ENCODE measurements at regions not wholly inside any gene's neighbourhood (a gene's known extent, or its start where the extent isn't known, plus 50 kb on each side); places are given as distances from the start of the nearest gene placed in this dataset.
"Not testable (repeated sequence)": the region's sequence is repeated elsewhere in the genome, so short reads cannot be mapped to it uniquely, and the experiment has no call there.

GRCh38 chr14:105585290-105585689 is 58.9 kb downstream of the TMEM121 start:
- not testable (repeated sequence) for TF ChIP-seq EZH2 (IDR thresholded peaks at IDR 0.05; ENCODE audit: insufficient read depth, low read length); CTCF (IDR thresholded peaks at IDR 0.05; ENCODE audit: insufficient read depth, low read depth, low read length)
